GM12892 (cell line): ENCODE measurements at regions not wholly inside any gene's neighbourhood (a gene's known extent, or its start where the extent isn't known, plus 50 kb on each side); places are given as distances from the start of the nearest gene placed in this dataset.

Experiments used
- DNase-seq: peaks from one replicate; pipeline ENCODE4 v3.0.0; 2011; ENCODE audit not compliant: insufficient read length
- FAIRE-seq: peaks from 2 replicates; lab custom pipeline; 2011; peaks lifted over from hg19 to GRCh38; lab: Jason Lieb, UNC
- POLR2A ChIP-seq: IDR thresholded peaks from 2 replicates; pipeline ENCODE4 v1.6.1; 2011; ENCODE audit warnings: low read depth, low read length, control low read depth
- POLR2AphosphoS5 ChIP-seq: IDR thresholded peaks from 2 replicates; pipeline ENCODE4 v1.6.1; 2011; ENCODE audit warnings: low read depth, low read length, control low read depth
- TAF1 ChIP-seq: IDR thresholded peaks from 2 replicates; pipeline ENCODE4 v1.6.1; 2011; ENCODE audit warnings: low read depth, mild to moderate bottlenecking, control low read depth, low read length, borderline replicate concordance

- TF ChIP-seq TAF1 (no peak), POLR2A (no peak), POLR2AphosphoS5 (no peak)
- DNase-seq = peak; percentile 19
- FAIRE-seq = peak; percentile 87
Measured at GRCh38 chr2:136362676-136363390, 244.9 kb upstream of the CXCR4 start.

- FAIRE-seq (no peak), DNase-seq (no peak)
- TF ChIP-seq POLR2A = no peak
- TF ChIP-seq TAF1 = no peak
- no peak for TF ChIP-seq POLR2AphosphoS5
Measured at GRCh38 chr2:136361521-136361920, 243.6 kb upstream of the CXCR4 start.

DNA sequence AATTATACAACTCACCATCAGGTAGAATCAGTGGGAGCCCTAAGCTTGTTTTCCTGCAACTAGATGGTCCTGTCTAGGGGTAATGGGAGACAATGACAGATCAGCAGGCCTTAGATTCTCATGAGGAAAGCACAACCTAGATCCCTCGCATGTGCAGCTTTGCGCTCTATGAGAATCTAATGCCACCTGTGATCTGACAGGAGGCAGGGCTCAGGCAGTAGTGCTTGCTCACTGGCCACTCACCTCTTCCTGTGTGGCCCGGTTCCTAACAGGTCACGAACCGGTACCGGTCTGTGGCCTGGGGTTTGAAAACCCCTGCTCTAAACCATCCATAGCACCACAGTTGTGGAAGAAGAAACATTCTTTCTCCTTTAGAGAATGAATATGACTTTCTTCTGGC is 242.8 kb upstream of the CXCR4 start:
- no peak for DNase-seq
- TF ChIP-seq POLR2A = no peak
- TF ChIP-seq TAF1 = no peak
- TF ChIP-seq POLR2AphosphoS5 = no peak
- FAIRE-seq = no peak

DNA sequence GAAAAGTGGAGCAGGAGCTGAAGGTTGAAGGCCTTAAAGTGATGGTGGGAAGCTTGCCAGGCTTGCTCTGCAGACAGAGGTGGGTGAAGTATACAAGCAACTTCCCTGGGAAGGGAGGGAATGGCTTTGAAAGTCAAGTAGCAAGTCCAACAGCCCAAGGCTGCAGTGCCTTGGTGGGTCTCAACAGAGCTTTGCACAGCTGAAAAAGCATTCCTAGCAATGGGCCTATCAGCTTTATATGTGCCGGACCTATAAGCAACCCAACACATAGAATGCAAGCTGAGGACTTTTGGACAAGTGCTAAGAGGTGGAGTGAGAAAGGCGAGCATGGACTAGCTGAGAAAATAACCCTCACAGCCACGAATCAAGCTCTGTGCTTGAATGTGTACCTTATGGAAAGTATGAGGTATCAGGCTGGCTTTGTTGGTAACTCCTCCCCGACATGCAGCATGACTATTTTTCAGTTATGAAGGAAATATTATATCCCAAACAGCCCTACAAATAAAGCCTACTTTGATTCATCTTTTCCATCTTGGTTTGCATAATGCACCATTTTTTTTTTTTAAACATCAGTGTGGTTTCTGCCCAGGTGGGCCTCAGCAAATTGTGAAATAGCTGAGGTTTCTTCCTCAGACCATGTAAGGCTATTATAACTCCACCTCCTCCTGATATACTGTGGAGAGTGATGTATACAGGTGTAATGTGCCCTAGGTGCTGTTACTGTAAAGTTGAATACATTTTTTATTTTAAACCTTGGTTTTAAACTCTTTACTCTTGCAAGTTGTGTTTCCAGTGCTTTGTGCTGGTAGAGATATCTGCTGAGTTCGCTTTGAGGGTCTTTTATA is 241.4 kb upstream of the CXCR4 start:
- TF ChIP-seq POLR2AphosphoS5 (no peak), POLR2A (no peak)
- DNase-seq (no peak), FAIRE-seq (peak; percentile 30)

GRCh38 chr2:136358576-136358975 is 240.6 kb upstream of the CXCR4 start:
- DNase-seq (no peak), FAIRE-seq (no peak)
- no peak for TF ChIP-seq POLR2AphosphoS5
- TF ChIP-seq TAF1 = no peak
- TF ChIP-seq POLR2A = no peak

GRCh38 chr2:136357007-136357380 is 239.0 kb upstream of the CXCR4 start:
- no peak for TF ChIP-seq POLR2A
- TF ChIP-seq POLR2AphosphoS5 = no peak
- no peak for TF ChIP-seq TAF1
- FAIRE-seq (no peak), DNase-seq (no peak)

DNA sequence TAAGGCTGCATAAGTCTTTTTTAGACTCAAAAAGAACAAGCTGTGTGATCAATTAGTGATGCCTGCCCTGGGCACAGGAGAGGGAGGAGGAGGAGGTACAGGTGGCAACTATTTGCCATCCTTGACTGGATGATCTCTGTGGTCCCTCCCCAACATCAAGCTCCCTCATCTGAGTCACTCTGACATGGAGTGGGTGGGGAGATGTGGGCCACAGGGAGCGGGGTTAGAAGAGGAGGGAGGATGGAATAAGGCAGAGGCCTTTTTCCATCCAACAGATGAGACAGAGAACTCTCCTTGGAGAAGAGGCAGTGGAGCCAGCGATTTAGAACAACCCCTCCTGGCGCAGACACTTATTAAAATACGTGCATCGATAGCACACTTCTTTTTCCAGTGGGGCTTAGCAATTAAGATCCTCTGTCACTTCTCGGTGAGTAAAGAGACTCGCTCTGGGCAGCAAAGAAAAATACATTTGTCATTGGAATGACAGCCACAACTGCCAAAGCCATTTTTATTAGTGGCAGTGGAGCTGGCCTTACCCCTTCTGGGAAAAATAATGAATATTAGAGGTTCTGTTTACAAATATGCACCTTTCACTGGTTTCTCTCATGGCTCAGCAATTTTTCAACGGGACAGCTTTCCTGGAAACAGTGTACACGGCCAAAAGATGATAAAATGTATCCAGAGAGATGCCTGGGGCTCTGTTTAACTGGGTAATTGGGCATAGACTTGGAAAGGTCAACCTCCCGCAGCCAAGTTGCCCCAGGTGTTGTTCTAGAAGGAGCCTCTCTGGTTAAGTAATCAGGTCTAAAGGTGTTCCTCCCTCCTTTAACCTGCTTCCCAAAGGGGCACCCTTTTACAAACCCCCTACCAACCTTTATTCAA is 238.4 kb upstream of the CXCR4 start:
- TF ChIP-seq POLR2A = no peak
- no peak for TF ChIP-seq TAF1
- TF ChIP-seq POLR2AphosphoS5 = no peak
- FAIRE-seq (no peak), DNase-seq (no peak)

DNA sequence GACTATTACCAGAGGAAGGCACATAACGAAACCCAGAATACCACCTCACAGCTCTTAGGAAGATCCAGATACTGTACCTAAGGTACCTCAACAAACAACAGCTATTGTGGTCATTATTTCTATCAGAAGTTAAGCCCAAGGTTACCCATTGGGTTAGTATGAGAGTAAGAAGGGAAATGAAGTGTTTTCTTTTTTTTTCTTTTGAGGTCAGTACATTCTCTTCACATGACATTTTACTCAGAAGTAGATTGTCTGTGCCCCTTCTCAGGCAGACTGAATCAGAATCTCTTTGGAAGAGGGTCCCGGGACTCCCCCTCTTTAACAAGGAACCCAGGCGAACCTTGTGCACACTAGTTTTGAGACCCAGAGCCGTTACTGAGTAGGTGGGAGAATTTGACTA is 233.7 kb upstream of the CXCR4 start:
- TF ChIP-seq POLR2AphosphoS5 (no peak), TAF1 (no peak), POLR2A (no peak)
- DNase-seq (no peak), FAIRE-seq (no peak)

DNA sequence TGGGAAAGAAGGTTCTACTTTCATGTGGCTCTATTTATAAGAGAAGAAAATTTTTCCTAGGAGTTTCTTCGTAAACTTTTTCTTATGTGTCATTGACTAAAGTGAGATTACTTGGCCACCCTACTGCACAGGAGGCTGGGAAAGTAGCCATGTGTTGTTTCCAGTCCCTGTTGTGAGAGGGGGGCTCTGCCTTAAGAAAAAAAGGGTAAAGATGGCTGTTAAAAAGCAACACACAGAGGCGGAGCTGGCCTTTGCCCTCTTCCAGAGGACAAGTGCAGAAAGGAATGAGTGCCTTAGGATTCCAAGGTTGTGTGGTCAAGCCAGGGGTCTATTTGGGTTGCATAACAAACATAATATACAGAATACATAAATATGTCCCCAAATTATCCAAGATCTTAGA is 230.0 kb upstream of the CXCR4 start:
- FAIRE-seq = peak; percentile 24
- no peak for DNase-seq
- TF ChIP-seq POLR2A (no peak), POLR2AphosphoS5 (no peak), TAF1 (no peak)

GRCh38 chr2:136344339-136344738 is 226.4 kb upstream of the CXCR4 start:
- FAIRE-seq (no peak), DNase-seq (no peak)
- TF ChIP-seq POLR2A = no peak
- TF ChIP-seq TAF1 = no peak
- TF ChIP-seq POLR2AphosphoS5 = no peak

- FAIRE-seq = no peak
- TF ChIP-seq POLR2A (no peak), TAF1 (no peak), POLR2AphosphoS5 (no peak)
- DNase-seq = no peak
Measured at GRCh38 chr2:136342138-136342537, 224.2 kb upstream of the CXCR4 start.
